NCI-H460 (cell line): ENCODE measurements at regions not wholly inside any gene's neighbourhood (a gene's known extent, or its start where the extent isn't known, plus 50 kb on each side); places are given as distances from the start of the nearest gene placed in this dataset.
A peak's percentile ranks its signal among the peaks of the same experiment; 100 is the strongest.

Source experiments
- DNase-seq: peaks from one replicate; pipeline ENCODE4 v3.0.0-alpha.2; 2016; ENCODE audit warnings: low read depth; ENCODE audit errors: extremely low read depth

GRCh38 chr14:26655128-26655527 lies 57.3 kb upstream of the NOVA1 start:
- DNase-seq = no peak

DNA sequence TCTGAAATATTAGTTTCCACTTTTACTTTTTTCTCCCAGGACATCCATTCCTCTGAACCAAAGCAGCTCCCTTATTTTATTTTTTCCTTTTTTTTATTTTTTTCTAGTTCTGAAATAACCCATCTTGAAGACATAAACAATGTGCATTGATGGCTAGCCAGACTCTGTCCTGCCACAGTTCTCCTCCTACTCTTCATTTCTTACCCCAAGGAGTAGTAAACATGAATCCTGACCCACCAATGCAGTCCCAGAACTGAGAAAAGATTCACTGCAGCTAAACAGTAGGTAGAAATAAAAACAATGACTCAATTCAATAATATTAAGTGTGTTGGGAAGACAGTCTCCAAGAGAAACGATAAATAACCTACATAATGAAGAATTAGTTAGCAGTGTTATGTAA lies 65.7 kb upstream of the NOVA1 start:
- DNase-seq = no peak

GRCh38 chr14:26678732-26679420 lies 81.0 kb upstream of the NOVA1 start:
- peak; percentile 28 for DNase-seq

- no peak for DNase-seq
Observed at GRCh38 chr14:26685401-26685800, 87.6 kb upstream of the NOVA1 start.

- DNase-seq = no peak
Observed at GRCh38 chr14:26687301-26687837, 89.5 kb upstream of the NOVA1 start.

GRCh38 chr14:26694521-26694920 lies 96.7 kb upstream of the NOVA1 start:
- no peak for DNase-seq

DNA sequence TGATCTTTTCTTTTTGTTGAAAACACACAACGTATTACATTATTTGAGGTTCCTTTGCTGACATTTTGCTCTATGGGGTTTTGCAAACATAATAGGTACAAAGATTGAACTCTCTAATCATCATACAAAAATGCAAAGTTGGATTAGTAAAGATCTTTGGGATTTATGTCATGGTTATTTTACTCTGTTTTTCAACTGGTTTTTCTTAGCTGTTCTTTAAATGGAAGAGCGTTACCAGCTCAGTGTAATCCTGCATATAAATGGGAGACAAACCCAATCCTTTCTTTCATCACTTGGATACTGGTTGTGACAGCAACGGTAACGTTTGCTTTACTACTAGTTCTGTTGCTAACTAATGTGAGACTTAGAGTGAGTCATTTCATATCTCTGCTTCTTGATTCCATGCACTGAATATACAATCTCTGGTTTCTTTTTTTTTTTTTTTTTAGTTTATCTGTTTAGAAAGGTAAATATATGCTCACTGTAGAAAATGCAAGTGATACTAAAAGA lies 104.9 kb upstream of the NOVA1 start:
- DNase-seq = no peak

DNA sequence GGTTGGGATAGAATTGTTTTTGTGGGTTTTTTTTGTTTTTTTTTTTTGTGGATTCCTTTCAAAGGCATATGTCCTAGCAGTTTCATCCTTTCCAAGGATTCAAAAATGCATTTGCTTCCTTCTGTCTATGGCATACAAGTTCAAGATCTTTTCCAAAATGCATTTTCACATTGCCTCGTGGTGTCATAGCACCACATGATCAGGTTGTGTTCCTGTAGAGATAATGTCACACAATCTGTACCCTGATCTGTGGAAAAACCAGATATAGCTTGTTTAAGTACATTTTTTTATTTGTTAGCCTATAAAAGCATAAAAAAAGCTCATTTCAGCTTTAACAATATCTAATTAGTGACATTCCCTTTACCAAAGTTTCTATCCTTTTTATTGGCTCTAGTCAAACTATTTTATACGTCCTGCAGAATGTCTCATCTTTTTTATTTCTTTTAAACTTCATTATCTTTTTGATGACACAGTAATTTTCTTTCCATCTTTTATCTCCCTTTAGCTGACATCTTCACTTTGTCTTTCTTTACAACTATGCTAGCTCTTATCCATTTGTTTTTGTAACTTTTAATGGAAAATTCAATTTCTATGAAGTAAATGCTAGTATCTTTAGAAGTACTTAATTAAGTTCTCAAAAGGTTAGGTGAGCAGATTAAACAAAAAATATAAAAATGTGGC lies 106.0 kb upstream of the NOVA1 start:
- no peak for DNase-seq

DNA sequence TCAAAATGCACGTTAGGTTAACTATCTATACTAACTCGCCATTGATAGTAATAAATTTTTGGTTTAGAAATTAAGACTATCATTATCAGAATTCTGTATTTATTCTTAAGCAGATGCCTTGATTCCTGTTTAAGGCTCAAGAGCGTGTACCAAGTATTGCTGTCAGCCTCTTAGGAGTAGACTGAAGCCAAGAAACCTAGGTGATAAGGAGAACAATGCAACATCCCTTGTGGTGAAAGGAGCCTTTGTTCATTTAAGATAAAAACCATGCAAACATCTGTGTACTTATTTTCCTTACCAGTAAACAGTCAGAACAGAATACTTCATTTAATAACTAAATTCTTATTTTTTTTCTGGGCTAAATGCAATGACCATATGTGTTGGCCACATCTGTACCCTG lies 109.4 kb upstream of the NOVA1 start:
- DNase-seq = no peak

- no peak for DNase-seq
Observed at GRCh38 chr14:26709019-26709418, 111.2 kb upstream of the NOVA1 start.

DNA sequence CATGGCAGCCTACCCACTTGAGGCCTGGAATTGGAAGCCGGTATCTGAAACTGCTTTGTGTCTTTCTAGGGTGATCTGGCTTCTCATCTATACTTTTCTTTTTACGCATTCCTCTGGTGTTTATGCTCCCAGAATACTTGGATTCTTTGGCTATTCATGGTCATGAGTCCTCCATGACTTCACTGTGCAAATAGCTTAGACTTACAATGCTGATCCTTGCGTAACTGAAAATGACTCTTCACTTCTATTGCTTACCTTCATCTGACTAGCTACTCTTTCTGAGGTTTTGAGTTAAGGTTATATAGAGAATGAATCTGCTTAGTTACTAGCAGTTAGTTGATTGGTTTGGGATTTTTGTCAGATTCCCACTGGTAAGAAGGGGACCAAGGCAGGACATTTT lies 121.7 kb upstream of the NOVA1 start:
- DNase-seq = peak; percentile 9

DNA sequence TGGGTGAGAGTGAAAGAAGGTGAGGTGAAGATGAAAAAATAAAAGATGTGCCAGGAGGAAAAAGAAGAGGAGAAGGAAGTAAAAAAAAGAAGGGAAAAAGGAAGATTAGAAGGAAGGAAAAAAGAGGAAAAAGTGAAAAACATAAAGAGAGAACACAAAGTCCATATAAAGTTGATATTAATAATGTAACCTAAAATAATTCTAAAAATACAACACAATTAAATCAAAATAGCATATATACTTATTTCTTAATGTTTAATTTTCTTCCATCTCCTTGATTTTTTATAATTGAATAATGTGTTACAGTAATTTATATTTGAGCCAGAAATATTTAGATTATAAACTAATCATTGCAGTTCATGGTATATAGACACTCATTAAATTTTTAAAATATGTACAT lies 124.4 kb upstream of the NOVA1 start:
- no peak for DNase-seq

GRCh38 chr14:26729851-26730250 lies 132.0 kb upstream of the NOVA1 start:
- DNase-seq = no peak

GRCh38 chr14:26730929-26731618 lies 133.2 kb upstream of the NOVA1 start:
- DNase-seq = peak; percentile 30

DNA sequence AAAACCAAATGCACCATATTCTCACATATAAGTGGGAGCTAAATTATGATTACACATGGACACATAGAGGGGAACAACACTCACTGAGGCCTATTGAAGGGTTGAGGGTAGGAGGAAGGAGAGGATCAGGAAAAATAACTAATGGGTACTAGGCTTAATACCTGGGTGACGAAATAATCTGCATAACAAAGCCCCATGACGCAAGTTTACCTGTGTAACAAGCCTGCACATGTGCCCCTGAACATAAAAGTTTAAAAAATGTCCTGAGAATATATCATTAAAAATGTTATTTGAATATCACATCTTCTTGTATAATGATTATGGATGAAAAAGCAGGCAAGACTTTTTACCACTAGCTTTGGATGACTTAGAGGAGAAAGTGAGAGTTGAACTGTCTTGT lies 138.0 kb upstream of the NOVA1 start:
- no peak for DNase-seq

GRCh38 chr14:26738571-26738970 lies 140.7 kb upstream of the NOVA1 start:
- no peak for DNase-seq

DNA sequence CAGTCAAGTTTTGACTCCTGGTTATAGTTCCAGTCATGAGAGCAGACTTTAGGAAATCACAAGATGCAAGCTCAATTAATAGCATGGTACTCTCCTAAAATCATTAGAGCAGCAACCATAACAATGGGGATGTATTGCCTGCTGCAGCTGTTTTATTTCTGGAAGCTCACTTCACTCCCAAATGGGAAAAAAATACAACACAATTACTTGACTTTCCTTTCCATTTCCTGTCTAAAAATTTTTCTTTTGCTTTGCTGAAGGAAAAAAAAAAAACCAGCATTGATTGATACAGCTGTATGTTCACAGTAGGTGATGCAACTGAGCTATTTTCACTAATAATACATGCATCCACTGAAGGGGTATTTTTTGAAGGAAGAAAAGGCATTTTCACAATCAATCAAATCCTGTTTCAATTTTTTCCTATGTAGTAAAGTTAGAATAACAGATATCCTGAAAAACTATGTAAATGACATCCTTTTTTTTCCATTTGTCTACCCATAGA lies 143.9 kb upstream of the NOVA1 start:
- no peak for DNase-seq

DNA sequence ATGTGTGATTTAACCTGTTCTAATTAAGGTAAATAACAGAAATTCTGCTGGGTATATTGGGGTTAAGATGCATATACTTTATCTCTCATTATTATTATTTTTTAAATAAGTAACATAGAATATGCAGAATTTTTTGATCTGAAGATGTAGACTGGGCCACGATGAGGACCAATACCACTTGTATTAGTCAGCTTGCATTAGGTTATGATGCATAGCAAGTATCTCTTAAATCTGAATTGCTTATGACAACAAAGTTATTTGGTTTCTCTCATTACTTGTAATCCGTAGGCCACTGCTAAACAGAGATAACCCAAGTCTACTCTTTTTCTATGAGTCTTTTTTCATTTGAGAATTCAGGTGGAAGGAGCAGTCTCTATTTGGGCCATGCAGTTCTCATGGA lies 145.5 kb upstream of the NOVA1 start:
- no peak for DNase-seq

DNA sequence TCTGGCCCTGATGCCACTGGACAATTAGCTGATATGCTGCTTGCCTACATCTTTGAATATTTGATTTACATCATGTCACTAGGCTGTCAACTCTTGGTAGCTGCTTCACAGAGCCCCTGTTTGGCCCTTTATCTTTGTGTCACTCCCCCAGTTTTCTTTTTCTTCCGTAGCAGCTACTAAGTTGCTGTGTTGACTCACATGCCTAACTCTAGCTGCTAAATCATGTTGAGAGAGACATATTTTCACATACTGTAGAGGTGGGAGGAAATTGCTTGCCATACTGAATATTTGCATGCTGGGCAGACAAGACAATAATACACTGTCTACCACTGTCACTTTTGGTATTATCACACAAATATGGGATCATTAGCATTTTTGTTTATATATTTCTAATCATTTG lies 147.1 kb upstream of the NOVA1 start:
- DNase-seq = no peak

DNA sequence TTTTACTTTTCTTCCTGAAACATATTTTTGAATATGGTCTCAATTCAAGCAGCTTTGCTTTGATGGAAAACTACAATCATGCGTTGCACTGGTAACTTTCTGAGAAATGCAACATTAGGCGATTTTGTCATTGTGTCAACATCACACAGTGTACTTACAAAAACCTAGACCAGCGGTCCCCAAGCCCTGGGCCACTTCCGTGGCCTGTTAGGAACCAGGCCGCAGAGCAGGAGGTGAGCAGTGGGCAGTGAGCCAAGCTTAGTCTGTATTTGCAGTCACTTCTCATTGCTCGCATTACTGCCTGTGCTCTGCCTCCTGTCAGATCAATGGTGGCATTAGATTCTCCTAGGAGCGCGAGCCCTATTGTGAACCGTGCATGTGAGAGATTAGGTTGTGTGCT lies 163.7 kb upstream of the NOVA1 start:
- no peak for DNase-seq

- no peak for DNase-seq
Observed at GRCh38 chr14:26765301-26765700, 167.5 kb upstream of the NOVA1 start.
